Bronchial epithelial cell (primary cell): ENCODE measurements at regions not wholly inside any gene's neighbourhood (a gene's known extent, or its start where the extent isn't known, plus 50 kb on each side); places are given as distances from the start of the nearest gene placed in this dataset.

Source experiments
- DNase-seq: peaks from one replicate; pipeline ENCODE4 v3.0.0-alpha.2; 2010; ENCODE audit warnings: low read depth
- FAIRE-seq: peaks from 2 replicates; lab custom pipeline; 2011; peaks lifted over from hg19 to GRCh38; lab: Jason Lieb, UNC
- H3K27me3 ChIP-seq: 2 replicates; pipeline ENCODE4 v1.5.1; 2011; ENCODE audit warnings: low read length; ENCODE audit not compliant: control insufficient read depth, insufficient read depth
- H3K36me3 ChIP-seq: 2 replicates; pipeline ENCODE4 v1.5.1; 2011; ENCODE audit warnings: low read length; ENCODE audit not compliant: control insufficient read depth, insufficient read depth
- H3K4me3 ChIP-seq: 2 replicates; pipeline ENCODE4 v1.5.1; 2011; ENCODE audit warnings: mild to moderate bottlenecking, low read depth, low read length, control low read depth
- TF ChIP-seq, protein P1 (sequence below): IDR thresholded peaks from 2 replicates; pipeline ENCODE4 v1.5.1; 2011; ENCODE audit warnings: mild to moderate bottlenecking, moderate library complexity, low read length, control low read depth, inconsistent platforms; ENCODE audit not compliant: insufficient read depth, severe bottlenecking

DNA sequence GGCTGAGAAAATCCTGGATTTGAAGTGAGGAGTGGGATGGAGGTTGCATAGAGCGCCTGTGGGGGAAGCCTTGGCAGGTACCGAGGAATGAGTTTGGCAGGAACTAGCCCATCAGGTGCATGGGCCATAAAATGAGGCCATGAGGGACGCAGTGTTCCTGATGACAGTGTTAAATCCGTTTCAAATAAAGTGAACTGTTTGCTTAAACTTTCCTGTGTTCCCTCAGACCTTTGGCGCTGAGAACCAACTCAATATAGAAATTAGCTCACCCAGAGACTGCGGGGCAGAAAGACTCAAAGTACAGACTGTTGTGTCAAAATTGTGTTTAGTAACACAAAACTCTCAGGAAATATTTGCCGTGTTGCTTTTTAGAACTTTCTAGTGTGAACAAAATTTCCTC lies 250.0 kb upstream of the NR3C2 start:
- H3K27me3 ChIP-seq = no peaks in the 10 kb centered on the region
- H3K36me3 ChIP-seq = no peaks in the 10 kb centered on the region
- H3K4me3 ChIP-seq = no peak overlapping the region
- DNase-seq (no peak), FAIRE-seq (no peak)
- TF ChIP-seq, protein P1, sequence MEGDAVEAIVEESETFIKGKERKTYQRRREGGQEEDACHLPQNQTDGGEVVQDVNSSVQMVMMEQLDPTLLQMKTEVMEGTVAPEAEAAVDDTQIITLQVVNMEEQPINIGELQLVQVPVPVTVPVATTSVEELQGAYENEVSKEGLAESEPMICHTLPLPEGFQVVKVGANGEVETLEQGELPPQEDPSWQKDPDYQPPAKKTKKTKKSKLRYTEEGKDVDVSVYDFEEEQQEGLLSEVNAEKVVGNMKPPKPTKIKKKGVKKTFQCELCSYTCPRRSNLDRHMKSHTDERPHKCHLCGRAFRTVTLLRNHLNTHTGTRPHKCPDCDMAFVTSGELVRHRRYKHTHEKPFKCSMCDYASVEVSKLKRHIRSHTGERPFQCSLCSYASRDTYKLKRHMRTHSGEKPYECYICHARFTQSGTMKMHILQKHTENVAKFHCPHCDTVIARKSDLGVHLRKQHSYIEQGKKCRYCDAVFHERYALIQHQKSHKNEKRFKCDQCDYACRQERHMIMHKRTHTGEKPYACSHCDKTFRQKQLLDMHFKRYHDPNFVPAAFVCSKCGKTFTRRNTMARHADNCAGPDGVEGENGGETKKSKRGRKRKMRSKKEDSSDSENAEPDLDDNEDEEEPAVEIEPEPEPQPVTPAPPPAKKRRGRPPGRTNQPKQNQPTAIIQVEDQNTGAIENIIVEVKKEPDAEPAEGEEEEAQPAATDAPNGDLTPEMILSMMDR = no peak

- TF ChIP-seq, protein P1 = no peak
- H3K27me3 ChIP-seq = no peaks in the 10 kb centered on the region
- DNase-seq (no peak), FAIRE-seq (no peak)
- H3K4me3 ChIP-seq = no peak overlapping the region
- H3K36me3 ChIP-seq = no peaks in the 10 kb centered on the region
Observed at GRCh38 chr4:148686449-148686848, 244.2 kb upstream of the NR3C2 start.

DNA sequence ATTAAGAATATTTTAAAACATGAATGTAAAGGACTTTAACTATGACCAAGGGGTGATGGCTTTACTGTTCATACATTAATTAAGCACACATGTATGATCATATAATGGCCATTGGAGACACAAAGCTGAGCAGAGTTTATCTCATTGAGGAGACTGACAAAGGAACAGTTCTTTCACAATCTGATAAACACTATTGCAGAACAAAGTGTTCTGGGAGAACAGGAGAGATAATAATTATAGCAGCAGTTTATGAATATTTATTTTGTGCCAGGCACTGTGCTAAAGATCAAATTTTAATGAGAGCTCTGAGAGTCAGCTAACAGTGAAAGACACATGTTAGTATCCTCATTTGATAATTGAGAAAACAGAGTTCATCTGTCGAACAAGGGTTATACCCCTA lies 242.4 kb upstream of the NR3C2 start:
- H3K4me3 ChIP-seq = no peak overlapping the region
- no peak for FAIRE-seq
- H3K36me3 ChIP-seq = no peaks in the 10 kb centered on the region
- no peak for DNase-seq
- TF ChIP-seq, protein P1 = no peak
- H3K27me3 ChIP-seq = no peaks in the 10 kb centered on the region

DNA sequence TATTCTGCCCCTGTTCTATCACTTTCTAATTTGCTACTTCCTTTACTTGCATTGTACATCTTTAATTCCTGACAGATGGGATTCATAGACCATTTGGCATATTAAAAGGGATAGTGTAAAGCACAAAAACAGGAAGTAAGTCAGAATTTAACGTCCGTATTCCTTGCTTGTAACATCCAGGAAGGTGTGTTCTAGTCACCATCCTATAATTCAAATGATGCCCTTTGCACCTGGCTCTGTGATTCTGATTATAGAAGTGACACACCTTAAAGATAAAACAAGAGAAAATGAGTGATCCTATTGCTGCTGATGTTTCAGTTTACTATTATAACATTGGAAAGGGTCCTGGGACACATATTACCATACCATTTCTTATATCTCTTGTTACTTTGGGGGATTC lies 238.7 kb upstream of the NR3C2 start:
- FAIRE-seq (no peak), DNase-seq (no peak)
- TF ChIP-seq, protein P1 = no peak
- H3K36me3 ChIP-seq = no peaks in the 10 kb centered on the region
- no peak overlapping the region for H3K4me3 ChIP-seq
- H3K27me3 ChIP-seq = no peaks in the 10 kb centered on the region

GRCh38 chr4:148676344-148676743 lies 234.1 kb upstream of the NR3C2 start:
- H3K4me3 ChIP-seq = no peak overlapping the region
- FAIRE-seq = no peak
- DNase-seq = no peak
- H3K27me3 ChIP-seq = no peaks in the 10 kb centered on the region
- no peaks in the 10 kb centered on the region for H3K36me3 ChIP-seq
- TF ChIP-seq, protein P1 = no peak

GRCh38 chr4:148674876-148675275 lies 232.7 kb upstream of the NR3C2 start:
- no peaks in the 10 kb centered on the region for H3K36me3 ChIP-seq
- FAIRE-seq (no peak), DNase-seq (no peak)
- TF ChIP-seq, protein P1 = no peak
- H3K27me3 ChIP-seq = no peaks in the 10 kb centered on the region
- H3K4me3 ChIP-seq = no peak overlapping the region
